ENCODE measurements at regions not wholly inside any gene's neighbourhood (a gene's known extent, or its start where the extent isn't known, plus 50 kb on each side); places are given as distances from the start of the nearest gene placed in this dataset.

GRCh38 chr11:19525276-19525675 lies 187.4 kb upstream of the NAV2 start:
- ChIA-PET CTCF (interaction anchor here (1.5 to 1.6 kb wide), 2 partner anchors 178 to 199 kb away, joined by 3 to 7 read pairs; no protein-coding TSS in a partner anchor), POLR2A (no interaction called here)
- H3K36me3 ChIP-seq (ENCODE audit: control insufficient read depth in 2 of 2, extremely low read depth in 1 of 2, insufficient read depth in 2 of 2, low read length in 2 of 2): no peaks in the 10 kb centered on the region
- H2AFZ ChIP-seq (ENCODE audit: low read depth, low read length): no peak overlapping the region
- peaks cover 0 to 2% of the 10 kb centered on the region in 2 experiments for H3K27me3 ChIP-seq (ENCODE audit: control insufficient read depth in 2 of 2, insufficient read depth in 2 of 2, low read length in 2 of 2)
- FAIRE-seq (no peak), DNase-seq (ENCODE audit: low read depth, low spot score) (no peak)
- dilution Hi-C loops (cut with MboI; ENCODE audit: extremely low pct_ligation_motif_present, low sequenced_read_pairs): no loop called here
- no peaks in the 10 kb centered on the region for H3K4me1 ChIP-seq (ENCODE audit: control insufficient read depth, extremely low read depth, insufficient read depth, low read length)
- H3K9ac ChIP-seq (replicated peaks; ENCODE audit: extremely low read depth, insufficient read depth, low read length): no peak overlapping the region
- intact Hi-C loops (cut with micrococcal nuclease): no loop called here
- H3K9me1 ChIP-seq (replicated peaks; ENCODE audit: control insufficient read depth, extremely low read depth, insufficient read depth, low read length): no peaks in the 10 kb centered on the region
- H3K4me2 ChIP-seq (ENCODE audit: insufficient read depth, low read length): no peak overlapping the region
- no peak overlapping the region for H3K27ac ChIP-seq (ENCODE audit: insufficient read depth, low read depth, low read length)
- no peaks in the 10 kb centered on the region for H3K9me3 ChIP-seq (replicated peaks; ENCODE audit: control insufficient read depth, insufficient read depth, low read length)
- no peaks in the 10 kb centered on the region for H4K20me1 ChIP-seq (replicated peaks; ENCODE audit: control insufficient read depth, extremely low read depth, insufficient read depth, low read length)
- H3K79me2 ChIP-seq (ENCODE audit: control insufficient read depth, insufficient read depth, low read length): no peaks in the 10 kb centered on the region
- no TSS peak for BruUV-seq (replicated peaks)
- TF ChIP-seq POLR2A (IDR thresholded peaks at IDR 0.05; ENCODE audit: low read depth, low read length) (no peak), MYC (IDR thresholded peaks at IDR 0.05; ENCODE audit: low read depth, low read length) (no peak), POLR2AphosphoS5 (IDR thresholded peaks at IDR 0.05; ENCODE audit: insufficient read depth, low read depth, low read length) (no peak), FOS (IDR thresholded peaks at IDR 0.05; ENCODE audit: borderline replicate concordance, insufficient read depth, low read length) (no peak), GATA2 (IDR thresholded peaks at IDR 0.05; ENCODE audit: insufficient read depth, insufficient read length, low read depth, low read length) (no peak), MAX (IDR thresholded peaks at IDR 0.05; ENCODE audit: insufficient read depth, insufficient read length) (no peak), JUN (IDR thresholded peaks at IDR 0.05; ENCODE audit: borderline replicate concordance, insufficient read depth, insufficient read length, low read depth) (no peak), EZH2 (IDR thresholded peaks at IDR 0.05; ENCODE audit: borderline replicate concordance, low read depth, low read length, severe bottlenecking) (no peak)
- TF ChIP-seq, protein P1, sequence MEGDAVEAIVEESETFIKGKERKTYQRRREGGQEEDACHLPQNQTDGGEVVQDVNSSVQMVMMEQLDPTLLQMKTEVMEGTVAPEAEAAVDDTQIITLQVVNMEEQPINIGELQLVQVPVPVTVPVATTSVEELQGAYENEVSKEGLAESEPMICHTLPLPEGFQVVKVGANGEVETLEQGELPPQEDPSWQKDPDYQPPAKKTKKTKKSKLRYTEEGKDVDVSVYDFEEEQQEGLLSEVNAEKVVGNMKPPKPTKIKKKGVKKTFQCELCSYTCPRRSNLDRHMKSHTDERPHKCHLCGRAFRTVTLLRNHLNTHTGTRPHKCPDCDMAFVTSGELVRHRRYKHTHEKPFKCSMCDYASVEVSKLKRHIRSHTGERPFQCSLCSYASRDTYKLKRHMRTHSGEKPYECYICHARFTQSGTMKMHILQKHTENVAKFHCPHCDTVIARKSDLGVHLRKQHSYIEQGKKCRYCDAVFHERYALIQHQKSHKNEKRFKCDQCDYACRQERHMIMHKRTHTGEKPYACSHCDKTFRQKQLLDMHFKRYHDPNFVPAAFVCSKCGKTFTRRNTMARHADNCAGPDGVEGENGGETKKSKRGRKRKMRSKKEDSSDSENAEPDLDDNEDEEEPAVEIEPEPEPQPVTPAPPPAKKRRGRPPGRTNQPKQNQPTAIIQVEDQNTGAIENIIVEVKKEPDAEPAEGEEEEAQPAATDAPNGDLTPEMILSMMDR (IDR thresholded peaks at IDR 0.05; ENCODE audit: extremely low read depth in 1 of 2, insufficient read depth in 1 of 2, low read depth in 1 of 2, low read length in 2 of 2): no peak
- H3K4me3 ChIP-seq (replicated peaks in 1 of 3; ENCODE audit: insufficient read depth in 1 of 3, low read depth in 1 of 3, low read length in 3 of 3): no peak overlapping the region

Measured in endothelial cell of umbilical vein (primary cell).